WTC11 (cell line): ENCODE measurements at regions not wholly inside any gene's neighbourhood (a gene's known extent, or its start where the extent isn't known, plus 50 kb on each side); places are given as distances from the start of the nearest gene placed in this dataset.

Experiments
- ATAC-seq: fragments of 200-7000 bp; cut with Tn5 transposase; 2 replicates; pipeline ENCODE4 v1.10.0; 2021; ENCODE audit warnings: mild to moderate bottlenecking, moderate library complexity
- CTCF ChIA-PET: fragments of 300-600 bp; sonication (Branson Sonifier 250); formaldehyde crosslinking; loops from one replicate; lab custom pipeline; 2021; ENCODE audit warnings: antibody characterized with exemption; lab: Charles Lee
- POLR2A ChIA-PET: fragments of 350-600 bp; sonication (Branson Sonifier 250); formaldehyde crosslinking; loops from one replicate; lab custom pipeline; 2021; ENCODE audit warnings: antibody characterized with exemption; lab: Charles Lee
- DNase-seq: peaks from one replicate; pipeline ENCODE4 v3.0.0; 2021; ENCODE audit warnings: low spot score
- H3K27ac Mint-ChIP-seq: 2 replicates; pipeline ENCODE4 v1.8.0; 2021; ENCODE audit warnings: mixed read lengths
- H3K27me3 Mint-ChIP-seq: 2 replicates; pipeline ENCODE4 v1.8.0; 2021; ENCODE audit warnings: low read depth, mild to moderate bottlenecking, moderate library complexity, mixed read lengths
- H3K36me3 Mint-ChIP-seq: 2 replicates; pipeline ENCODE4 v1.8.0; 2021; ENCODE audit warnings: mixed read lengths
- H3K4me1 Mint-ChIP-seq: 2 replicates; pipeline ENCODE4 v1.8.0; 2022; ENCODE audit warnings: mixed read lengths
- H3K4me3 Mint-ChIP-seq: 2 replicates; pipeline ENCODE4 v1.8.0; 2021; ENCODE audit warnings: mild to moderate bottlenecking, moderate library complexity, mixed read lengths
- H3K9me3 Mint-ChIP-seq: 2 replicates; pipeline ENCODE4 v1.8.0; 2021; ENCODE audit warnings: mixed read lengths
- AR ChIP-seq: fragments of 250-450 bp; sonication (Bioruptor Pico); IDR thresholded peaks from 2 replicates; pipeline ENCODE4 v1.9.0; 2021; ENCODE audit warnings: mild to moderate bottlenecking
- CTCF ChIP-seq: fragments of 200-600 bp; IDR thresholded peaks from 2 replicates; pipeline ENCODE4 v1.8.0; 2022; ENCODE audit warnings: antibody characterized with exemption
- ESRRA ChIP-seq: sonication (generic); formaldehyde crosslinking; IDR thresholded peaks from 2 replicates; pipeline ENCODE4 v1.8.1; 2022; ENCODE audit warnings: mild to moderate bottlenecking, missing genetic modification reagents, borderline replicate concordance
- GABPB1 ChIP-seq: sonication (generic); formaldehyde crosslinking; IDR thresholded peaks from 2 replicates; pipeline ENCODE4 v1.8.1; 2023; ENCODE audit warnings: mild to moderate bottlenecking, missing genetic modification reagents
- HMGA2 ChIP-seq: fragments of 250-450 bp; sonication (Bioruptor Pico); IDR thresholded peaks from 2 replicates; pipeline ENCODE4 v1.4.0; 2021; ENCODE audit warnings: mild to moderate bottlenecking, moderate library complexity
- MXD4 ChIP-seq: fragments of 250-450 bp; sonication (Bioruptor Pico); IDR thresholded peaks from 2 replicates; pipeline ENCODE4 v1.8.0; 2021; ENCODE audit warnings: mild to moderate bottlenecking, moderate library complexity, borderline replicate concordance
- NFATC4 ChIP-seq: fragments of 250-450 bp; sonication (Bioruptor Pico); IDR thresholded peaks from 2 replicates; pipeline ENCODE4 v1.9.0; 2021; ENCODE audit warnings: mild to moderate bottlenecking
- NR1H2 ChIP-seq: sonication (generic); formaldehyde crosslinking; IDR thresholded peaks from 2 replicates; pipeline ENCODE4 v1.9.0; 2021; ENCODE audit warnings: mild to moderate bottlenecking, moderate library complexity, missing genetic modification reagents
- NR2C2 ChIP-seq: sonication (generic); formaldehyde crosslinking; IDR thresholded peaks from 2 replicates; pipeline ENCODE4 v1.8.0; 2022; ENCODE audit warnings: mild to moderate bottlenecking, missing genetic modification reagents
- PREB ChIP-seq: sonication (generic); formaldehyde crosslinking; IDR thresholded peaks from 2 replicates; pipeline ENCODE4 v1.8.1; 2022; ENCODE audit warnings: mild to moderate bottlenecking, missing genetic modification reagents, moderate library complexity, borderline replicate concordance
- PRRX2 ChIP-seq: fragments of 250-450 bp; sonication (Bioruptor Pico); IDR thresholded peaks from 2 replicates; pipeline ENCODE4 v1.8.0; 2021; ENCODE audit warnings: mild to moderate bottlenecking
- RELA ChIP-seq: sonication (generic); formaldehyde crosslinking; IDR thresholded peaks from 2 replicates; pipeline ENCODE4 v1.8.1; 2022; ENCODE audit warnings: missing genetic modification reagents, mild to moderate bottlenecking, borderline replicate concordance
- RORB ChIP-seq: fragments of 250-450 bp; sonication (Bioruptor Pico); IDR thresholded peaks from 2 replicates; pipeline ENCODE4 v1.9.0; 2021; ENCODE audit warnings: mild to moderate bottlenecking
- SOX15 ChIP-seq: fragments of 250-450 bp; sonication (Bioruptor Pico); IDR thresholded peaks from 2 replicates; pipeline ENCODE4 v1.9.0; 2021; ENCODE audit warnings: mild to moderate bottlenecking
- ZNF219 ChIP-seq: sonication (generic); formaldehyde crosslinking; IDR thresholded peaks from 2 replicates; pipeline ENCODE4 v1.8.0; 2023; ENCODE audit warnings: missing genetic modification reagents, mild to moderate bottlenecking, borderline replicate concordance
- ZNF317 ChIP-seq: sonication (generic); formaldehyde crosslinking; IDR thresholded peaks from 2 replicates; pipeline ENCODE4 v1.8.1; 2023; ENCODE audit warnings: low read depth, mild to moderate bottlenecking, moderate library complexity, missing genetic modification reagents, borderline replicate concordance
- ZNF416 ChIP-seq: fragments of 250-450 bp; sonication (Bioruptor Pico); IDR thresholded peaks from 2 replicates; pipeline ENCODE4 v1.9.0; 2021; ENCODE audit warnings: mild to moderate bottlenecking, inconsistent platforms
- ZNF671 ChIP-seq: fragments of 250-450 bp; sonication (Bioruptor Pico); IDR thresholded peaks from 2 replicates; pipeline ENCODE4 v1.8.0; 2021; ENCODE audit warnings: mild to moderate bottlenecking

- no peak overlapping the region for H3K27ac Mint-ChIP-seq
- no peaks in the 10 kb centered on the region for H3K27me3 Mint-ChIP-seq
- H3K36me3 Mint-ChIP-seq, result no peaks in the 10 kb centered on the region
- ATAC-seq, result no peak
- no peak for TF ChIP-seq RORB (CRISPR knock-in tag)
- no peak for TF ChIP-seq MXD4 (CRISPR knock-in tag)
- TF ChIP-seq PRRX2 (CRISPR knock-in tag), result no peak
- TF ChIP-seq SOX15 (CRISPR knock-in tag), result no peak
- TF ChIP-seq RELA (CRISPR knock-in tag), result no peak
- TF ChIP-seq HMGA2 (CRISPR knock-in tag), result no peak
- TF ChIP-seq NFATC4 (CRISPR knock-in tag), result no peak
- no peak for TF ChIP-seq CTCF
- TF ChIP-seq ZNF219, result no peak
- no peak for TF ChIP-seq GABPB1 (CRISPR knock-in tag)
- TF ChIP-seq NR1H2 (CRISPR knock-in tag), result no peak
- no peak for TF ChIP-seq ESRRA (CRISPR knock-in tag)
- no peak for TF ChIP-seq PREB (CRISPR knock-in tag)
- no peak for TF ChIP-seq ZNF671 (CRISPR knock-in tag)
- TF ChIP-seq ZNF416 (CRISPR knock-in tag), result no peak
- TF ChIP-seq, all 79 proteins: peak for 0
- POLR2A ChIA-PET, result no interaction called here
- CTCF ChIA-PET, result interaction anchor here (1.0 kb wide), 1 partner anchor 23 kb away, joined by 5 read pairs; no protein-coding TSS in a partner anchor
- H3K4me3 Mint-ChIP-seq, result no peak overlapping the region
- peaks cover 4% of the 10 kb centered on the region; the same call in 1 of the 2 replicates for H3K9me3 Mint-ChIP-seq
- peaks cover 8% of the 10 kb centered on the region for H3K4me1 Mint-ChIP-seq
- DNase-seq, result no peak
Observed at GRCh38 chr20:7262803-7263202, 495.3 kb downstream of the BMP2 start.

- H3K4me1 Mint-ChIP-seq, result peaks cover 8% of the 10 kb centered on the region
- CTCF ChIA-PET, result interaction anchor here (1.0 kb wide), 1 partner anchor 22 kb away, joined by 5 read pairs; no protein-coding TSS in a partner anchor
Observed at GRCh38 chr20:7264137-7264536, 496.7 kb downstream of the BMP2 start.

More at GRCh38 chr20:7264137-7264536, 496.7 kb downstream of the BMP2 start:
- DNase-seq, result no peak
- no peak for TF ChIP-seq AR (CRISPR knock-in tag)
- TF ChIP-seq ZNF317 (CRISPR knock-in tag), result no peak
- TF ChIP-seq NR2C2 (CRISPR knock-in tag), result no peak
- no peak for TF ChIP-seq CTCF
- TF ChIP-seq, all 79 proteins: peak for 0
- H3K4me3 Mint-ChIP-seq, result no peak overlapping the region
- H3K27ac Mint-ChIP-seq, result no peak overlapping the region
- no peaks in the 10 kb centered on the region for H3K27me3 Mint-ChIP-seq
- ATAC-seq, result no peak
- H3K36me3 Mint-ChIP-seq, result no peaks in the 10 kb centered on the region
- peaks cover 4% of the 10 kb centered on the region; the same call in 1 of the 2 replicates for H3K9me3 Mint-ChIP-seq
- POLR2A ChIA-PET, result no interaction called here
